ENCODE measurements at regions not wholly inside any gene's neighbourhood (a gene's known extent, or its start where the extent isn't known, plus 50 kb on each side); places are given as distances from the start of the nearest gene placed in this dataset.

- H3K4me3 ChIP-seq (ENCODE audit: low read depth, low read length) = no peak overlapping the region
- no peak for TF ChIP-seq CTCF (IDR thresholded peaks at IDR 0.05; ENCODE audit: low read depth, low read length, missing control alignments)
- no peak for DNase-seq (ENCODE audit: low read depth)
Observed at GRCh38 chr18:67600181-67601180, 84.0 kb upstream of the DSEL start.

DNA sequence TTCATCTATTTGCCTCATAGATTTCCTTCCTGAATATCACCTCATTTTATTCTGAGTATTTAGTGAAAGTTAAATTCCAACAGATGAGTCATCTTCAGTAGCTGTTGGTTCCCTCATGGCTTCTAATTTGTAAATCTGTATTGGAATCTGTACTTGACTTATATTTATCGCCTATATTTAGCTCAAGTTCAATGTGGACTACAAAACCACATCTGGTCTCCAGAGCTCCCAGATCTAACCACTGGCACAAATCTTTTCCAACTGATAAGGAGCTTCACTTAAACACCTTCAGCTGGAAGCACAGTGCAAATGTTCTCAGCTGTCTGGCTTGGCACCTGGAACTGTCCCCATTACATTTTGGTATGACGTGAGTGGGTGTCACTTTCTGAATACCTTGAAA, 82.8 kb upstream of the DSEL start:
- TF ChIP-seq CTCF (IDR thresholded peaks at IDR 0.05; ENCODE audit: low read depth, low read length, missing control alignments) = no peak
- DNase-seq (ENCODE audit: low read depth) = no peak
- no peak overlapping the region for H3K4me3 ChIP-seq (ENCODE audit: low read depth, low read length)

DNA sequence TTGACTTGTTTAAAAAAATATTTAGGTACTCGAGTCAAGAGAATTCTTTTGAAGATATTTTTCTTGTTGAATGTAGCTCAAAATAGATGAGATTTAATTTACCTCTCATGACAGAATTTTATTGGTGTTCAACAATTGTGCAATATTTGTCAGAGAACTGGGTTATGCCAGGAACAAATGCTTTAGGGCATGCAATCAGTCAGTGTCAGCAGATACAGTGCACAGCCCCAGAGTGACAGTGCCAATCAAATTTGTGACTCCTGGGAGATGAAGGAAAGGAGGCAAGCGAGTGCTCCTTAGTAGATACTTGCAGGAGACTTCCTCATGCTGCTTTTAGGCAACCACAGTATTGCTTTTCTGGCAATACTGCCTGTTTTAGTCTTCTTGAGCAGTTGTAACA, 81.2 kb upstream of the DSEL start:
- H3K4me3 ChIP-seq (ENCODE audit: low read depth, low read length) = no peak overlapping the region
- DNase-seq (ENCODE audit: low read depth) = no peak
- no peak for TF ChIP-seq CTCF (IDR thresholded peaks at IDR 0.05; ENCODE audit: low read depth, low read length, missing control alignments)

- no peak for TF ChIP-seq CTCF (IDR thresholded peaks at IDR 0.05; ENCODE audit: low read depth, low read length, missing control alignments)
- H3K4me3 ChIP-seq (ENCODE audit: low read depth, low read length) = no peak overlapping the region
- no peak for DNase-seq (ENCODE audit: low read depth)
Observed at GRCh38 chr18:67596003-67596402, 79.5 kb upstream of the DSEL start.

DNA sequence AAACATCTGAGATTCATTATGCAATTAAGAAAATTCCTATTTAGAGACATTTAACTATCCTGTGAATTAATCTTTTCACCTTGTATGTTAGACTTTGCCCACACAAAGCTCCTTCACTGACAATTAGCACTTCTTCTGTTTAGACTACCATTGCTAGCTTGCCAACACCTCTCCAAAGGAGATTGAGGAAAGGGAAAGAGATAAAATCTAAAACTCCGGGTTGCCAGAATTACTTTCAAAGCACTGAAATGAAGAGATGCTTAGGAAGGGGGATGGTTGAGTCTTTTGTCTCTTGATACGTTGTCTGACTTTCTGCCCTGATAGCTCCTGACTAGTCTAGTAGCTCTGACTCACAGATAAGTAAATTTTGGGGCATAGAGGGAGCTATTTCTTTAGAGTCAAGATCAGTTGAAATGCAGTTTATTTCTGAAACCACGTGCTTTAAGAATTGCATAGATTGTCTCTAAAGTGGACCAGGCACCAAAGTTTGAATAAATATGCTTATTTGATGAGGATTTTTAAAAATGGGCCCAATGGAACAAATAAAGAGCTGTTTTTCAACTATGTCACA, 74.1 kb upstream of the DSEL start:
- no peak for TF ChIP-seq CTCF (IDR thresholded peaks at IDR 0.05; ENCODE audit: low read depth, low read length, missing control alignments)
- no peak for DNase-seq (ENCODE audit: low read depth)
- H3K4me3 ChIP-seq (ENCODE audit: low read depth, low read length) = no peak overlapping the region

DNA sequence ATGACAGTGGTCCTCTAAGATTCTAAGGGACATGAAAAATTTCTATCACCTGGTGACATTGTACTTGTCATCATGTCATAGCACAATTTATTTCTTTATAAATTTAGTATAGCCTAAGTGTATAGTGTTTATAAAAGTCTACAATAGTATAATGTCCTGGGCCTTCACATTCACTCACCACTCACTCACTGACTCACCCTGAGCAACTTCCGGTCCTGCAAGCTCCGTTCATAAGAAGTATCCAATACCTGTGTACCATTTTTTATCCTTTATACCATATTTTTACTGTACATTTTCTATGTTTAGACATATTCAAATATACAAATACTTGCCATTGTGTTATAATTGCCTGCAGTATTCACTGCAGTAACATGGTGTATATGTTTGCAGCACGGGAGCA, 72.8 kb upstream of the DSEL start:
- H3K4me3 ChIP-seq (ENCODE audit: low read depth, low read length) = no peak overlapping the region
- no peak for DNase-seq (ENCODE audit: low read depth)
- no peak for TF ChIP-seq CTCF (IDR thresholded peaks at IDR 0.05; ENCODE audit: low read depth, low read length, missing control alignments)
